H9 (cell line): ENCODE measurements at regions not wholly inside any gene's neighbourhood (a gene's known extent, or its start where the extent isn't known, plus 50 kb on each side); places are given as distances from the start of the nearest gene placed in this dataset.

Experiments used
- DNase-seq: peaks from one replicate; pipeline ENCODE4 v3.0.0-alpha.2; 2017
- H2AFZ ChIP-seq: one replicate; pipeline ENCODE4 v1.6.1; 2013; ENCODE audit warnings: mild to moderate bottlenecking, low read length, control low read depth, moderate library complexity
- H2AK5ac ChIP-seq: 2 replicates; pipeline ENCODE4 v1.6.1; 2013; ENCODE audit warnings: low read length, control low read depth, mixed read lengths; ENCODE audit not compliant: insufficient read length
- H2BK120ac ChIP-seq: one replicate; pipeline ENCODE4 v1.6.1; 2013; ENCODE audit warnings: low read depth, mild to moderate bottlenecking, low read length, control low read depth, inconsistent platforms; ENCODE audit not compliant: poor library complexity, severe bottlenecking
- H2BK12ac ChIP-seq: 2 replicates; pipeline ENCODE4 v1.6.1; 2013; ENCODE audit warnings: low read length, control low read depth, mixed read lengths, low read depth; ENCODE audit not compliant: insufficient read length
- H2BK15ac ChIP-seq: 2 replicates; pipeline ENCODE4 v1.6.1; 2013; ENCODE audit warnings: low read depth, low read length, control low read depth
- H2BK20ac ChIP-seq: one replicate; pipeline ENCODE4 v1.6.1; 2013; ENCODE audit warnings: low read depth, mild to moderate bottlenecking, low read length, control low read depth, inconsistent platforms; ENCODE audit not compliant: poor library complexity, severe bottlenecking
- H2BK5ac ChIP-seq: 2 replicates; pipeline ENCODE4 v1.6.1; 2013; ENCODE audit warnings: low read length, control low read depth, mixed read lengths; ENCODE audit not compliant: insufficient read length
- H3K14ac ChIP-seq: 2 replicates; pipeline ENCODE4 v1.6.1; 2013; ENCODE audit warnings: low read length, control low read depth; ENCODE audit not compliant: insufficient read depth
- H3K18ac ChIP-seq: 2 replicates; pipeline ENCODE4 v1.6.1; 2013; ENCODE audit warnings: low read depth, mild to moderate bottlenecking, mixed read lengths, low read length, control low read depth; ENCODE audit not compliant: insufficient read length
- H3K23ac ChIP-seq: 2 replicates; pipeline ENCODE4 v1.6.1; 2013; ENCODE audit warnings: low read length, control low read depth, mixed read lengths, low read depth; ENCODE audit not compliant: insufficient read length
- H3K23me2 ChIP-seq: 2 replicates; pipeline ENCODE4 v1.6.1; 2013; ENCODE audit warnings: low read depth, mild to moderate bottlenecking, mixed read lengths, low read length, control low read depth; ENCODE audit not compliant: insufficient read length, poor library complexity, severe bottlenecking
- H3K27ac ChIP-seq: 2 replicates; pipeline ENCODE4 v1.5.1; 2013; ENCODE audit warnings: low read length, control low read depth, mixed read lengths, low read depth; ENCODE audit not compliant: insufficient read length
- H3K27me3 ChIP-seq: 2 replicates; pipeline ENCODE4 v1.6.1; 2013; ENCODE audit warnings: low read length, control low read depth, inconsistent platforms; ENCODE audit not compliant: insufficient read depth
- H3K4ac ChIP-seq: 2 replicates; pipeline ENCODE4 v1.6.1; 2013; ENCODE audit warnings: low read depth, mild to moderate bottlenecking, control low read depth, inconsistent platforms, low read length, moderate library complexity
- H3K4me1 ChIP-seq: 2 replicates; pipeline ENCODE4 v1.6.1; 2013; ENCODE audit warnings: low read length, control low read depth, inconsistent platforms; ENCODE audit not compliant: insufficient read depth
- H3K4me2 ChIP-seq: 2 replicates; pipeline ENCODE4 v1.6.1; 2013; ENCODE audit warnings: low read length, control low read depth, mixed read lengths; ENCODE audit not compliant: insufficient read length, insufficient read depth
- H3K56ac ChIP-seq: 2 replicates; pipeline ENCODE4 v1.6.1; 2013; ENCODE audit warnings: low read depth, mild to moderate bottlenecking, mixed read lengths, low read length, control low read depth; ENCODE audit not compliant: insufficient read length
- H3K79me1 ChIP-seq: 2 replicates; pipeline ENCODE4 v1.6.1; 2013; ENCODE audit warnings: low read depth, mild to moderate bottlenecking, moderate library complexity, low read length, control low read depth, inconsistent platforms; ENCODE audit not compliant: insufficient read depth, poor library complexity, severe bottlenecking
- H3K79me2 ChIP-seq: 2 replicates; pipeline ENCODE4 v1.6.1; 2013; ENCODE audit warnings: low read length, control low read depth, inconsistent platforms; ENCODE audit not compliant: insufficient read depth
- H3K9ac ChIP-seq: 2 replicates; pipeline ENCODE4 v1.6.1; 2013; ENCODE audit warnings: low read length, control low read depth, mixed read lengths; ENCODE audit not compliant: insufficient read length; ENCODE audit errors: extremely low read depth
- H3K9me3 ChIP-seq: one replicate; pipeline ENCODE4 v1.6.1; 2013; ENCODE audit warnings: low read depth, low read length, inconsistent platforms; ENCODE audit not compliant: control insufficient read depth
- H3T11ph ChIP-seq: one replicate; pipeline ENCODE4 v1.6.1; 2013; ENCODE audit warnings: mild to moderate bottlenecking, low read length, control low read depth, inconsistent platforms
- H4K20me1 ChIP-seq: one replicate; pipeline ENCODE4 v1.6.1; 2013; ENCODE audit not compliant: control insufficient read depth, insufficient read length, insufficient read depth
- H4K5ac ChIP-seq: 2 replicates; pipeline ENCODE4 v1.6.1; 2013; ENCODE audit warnings: low read depth, mild to moderate bottlenecking, mixed read lengths, low read length, control low read depth; ENCODE audit not compliant: insufficient read length
- H4K8ac ChIP-seq: replicated peaks from 2 replicates; pipeline ENCODE4 v1.6.1; 2013; ENCODE audit warnings: low read length, control low read depth, mixed read lengths, low read depth; ENCODE audit not compliant: insufficient read length
- H4K91ac ChIP-seq: 2 replicates; pipeline ENCODE4 v1.6.1; 2013; ENCODE audit warnings: low read depth, mild to moderate bottlenecking, moderate library complexity, mixed read lengths, low read length, control low read depth; ENCODE audit not compliant: insufficient read length
- H3K27ac Mint-ChIP-seq, 3 experiments: 2 replicates in 2 of 3; 3 replicates in 1 of 3; pipeline ENCODE4 v1.8.0; 2020 to 2021; ENCODE audit warnings: mixed read lengths in 3 of 3, mild to moderate bottlenecking in 1 of 3, moderate library complexity in 1 of 3
- H3K27me3 Mint-ChIP-seq: 2 replicates; pipeline ENCODE4 v1.8.0; 2021; ENCODE audit warnings: low read depth, mild to moderate bottlenecking, moderate library complexity, mixed read lengths
- H3K36me3 Mint-ChIP-seq, 3 experiments: 2 replicates in 2 of 3; 3 replicates in 1 of 3; pipeline ENCODE4 v1.8.0; 2020 to 2021; ENCODE audit warnings: low read depth in 3 of 3, mixed read lengths in 3 of 3; ENCODE audit not compliant: insufficient read depth in 1 of 3
- H3K4me1 Mint-ChIP-seq, 2 experiments: 2 replicates each; pipeline ENCODE4 v1.8.0; 2020; ENCODE audit warnings: mixed read lengths in 2 of 2
- H3K4me3 Mint-ChIP-seq, 2 experiments: 2 replicates in 1 of 2; 3 replicates in 1 of 2; pipeline ENCODE4 v1.8.0; 2020 to 2021; ENCODE audit warnings: mild to moderate bottlenecking in 2 of 2, mixed read lengths in 2 of 2, moderate library complexity in 1 of 2
- H3K9me3 Mint-ChIP-seq, 2 experiments: 2 replicates in 1 of 2; 3 replicates in 1 of 2; pipeline ENCODE4 v1.8.0; 2020; ENCODE audit warnings: mild to moderate bottlenecking in 2 of 2, mixed read lengths in 2 of 2, moderate library complexity in 1 of 2
- TF ChIP-seq, protein P1 (sequence below): fragments of 200-600 bp; sonication (generic); conservative IDR thresholded peaks from 3 replicates; pipeline ENCODE4 v1.8.0; 2021; ENCODE audit warnings: antibody characterized with exemption, mild to moderate bottlenecking

GRCh38 chr2:163455815-163456214 lies 280.0 kb downstream of the FIGN start:
- Histone ChIP-seq H3K79me2 (no peaks in the 10 kb centered on the region), H3K4me1 (no peaks in the 10 kb centered on the region), H3K9me3 (no peaks in the 10 kb centered on the region), H3K23ac (no peak overlapping the region), H2BK20ac (no peak overlapping the region), H3K14ac (no peak overlapping the region), H3K56ac (no peak overlapping the region), H4K91ac (no peak overlapping the region), H4K20me1 (no peaks in the 10 kb centered on the region), H4K5ac (no peak overlapping the region), H3K4me2 (no peak overlapping the region), H3K23me2 (no peaks in the 10 kb centered on the region), H2AK5ac (no peak overlapping the region), H3K18ac (no peak overlapping the region), H2BK12ac (no peak overlapping the region), H3K9ac (no peak overlapping the region), H2BK5ac (no peak overlapping the region), H3K79me1 (no peaks in the 10 kb centered on the region), H2BK120ac (no peak overlapping the region), H4K8ac (no peak overlapping the region), H3K4ac (no peak overlapping the region), H2AFZ (no peak overlapping the region), H3K27me3 (no peaks in the 10 kb centered on the region), H2BK15ac (no peak overlapping the region), H3T11ph (no peak overlapping the region), H3K27ac (no peak overlapping the region)
- H3K27me3 Mint-ChIP-seq: no peaks in the 10 kb centered on the region
- no peaks in the 10 kb centered on the region for H3K4me1 Mint-ChIP-seq
- DNase-seq: no peak
- no peaks in the 10 kb centered on the region for H3K9me3 Mint-ChIP-seq
- TF ChIP-seq, protein P1, sequence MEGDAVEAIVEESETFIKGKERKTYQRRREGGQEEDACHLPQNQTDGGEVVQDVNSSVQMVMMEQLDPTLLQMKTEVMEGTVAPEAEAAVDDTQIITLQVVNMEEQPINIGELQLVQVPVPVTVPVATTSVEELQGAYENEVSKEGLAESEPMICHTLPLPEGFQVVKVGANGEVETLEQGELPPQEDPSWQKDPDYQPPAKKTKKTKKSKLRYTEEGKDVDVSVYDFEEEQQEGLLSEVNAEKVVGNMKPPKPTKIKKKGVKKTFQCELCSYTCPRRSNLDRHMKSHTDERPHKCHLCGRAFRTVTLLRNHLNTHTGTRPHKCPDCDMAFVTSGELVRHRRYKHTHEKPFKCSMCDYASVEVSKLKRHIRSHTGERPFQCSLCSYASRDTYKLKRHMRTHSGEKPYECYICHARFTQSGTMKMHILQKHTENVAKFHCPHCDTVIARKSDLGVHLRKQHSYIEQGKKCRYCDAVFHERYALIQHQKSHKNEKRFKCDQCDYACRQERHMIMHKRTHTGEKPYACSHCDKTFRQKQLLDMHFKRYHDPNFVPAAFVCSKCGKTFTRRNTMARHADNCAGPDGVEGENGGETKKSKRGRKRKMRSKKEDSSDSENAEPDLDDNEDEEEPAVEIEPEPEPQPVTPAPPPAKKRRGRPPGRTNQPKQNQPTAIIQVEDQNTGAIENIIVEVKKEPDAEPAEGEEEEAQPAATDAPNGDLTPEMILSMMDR: no peak
- no peak overlapping the region for H3K27ac Mint-ChIP-seq
- H3K36me3 Mint-ChIP-seq: no peaks in the 10 kb centered on the region
- H3K4me3 Mint-ChIP-seq: no peak overlapping the region
